Common myeloid progenitor, CD34-positive (primary cell): ENCODE measurements at regions not wholly inside any gene's neighbourhood (a gene's known extent, or its start where the extent isn't known, plus 50 kb on each side); places are given as distances from the start of the nearest gene placed in this dataset.
"Not testable (repeated sequence)": the region's sequence is repeated elsewhere in the genome, so short reads cannot be mapped to it uniquely, and the experiment has no call there.

Source experiments
- CTCF ChIA-PET: fragments of 350-600 bp; sonication (Branson Sonifier 250); formaldehyde crosslinking; loops from one replicate; lab custom pipeline; 2021; ENCODE audit warnings: antibody characterized with exemption; lab: Charles Lee
- POLR2A ChIA-PET: fragments of 350-600 bp; sonication (Branson Sonifier 250); formaldehyde crosslinking; loops from one replicate; lab custom pipeline; 2021; ENCODE audit warnings: antibody characterized with exemption; lab: Charles Lee
- DNase-seq, 3 donors: peaks; one replicate each; pipeline versions ENCODE4 v3.0.0 to v3.0.0-alpha.2; 2013
- H3K27ac ChIP-seq, 2 experiments: 1 replicate in 1 of 2; 2 replicates in 1 of 2; pipeline ENCODE4 v1.7.0; 2013; ENCODE audit warnings: inconsistent platforms in 2 of 2, low read length in 2 of 2, mild to moderate bottlenecking in 2 of 2, low read depth in 1 of 2, moderate library complexity in 1 of 2; ENCODE audit not compliant: severe bottlenecking in 2 of 2, insufficient read depth in 1 of 2, poor library complexity in 1 of 2
- H3K27me3 ChIP-seq, 5 experiments: replicated peaks in 2 of 5; 1 replicate in 3 of 5; 2 replicates in 2 of 5; pipeline versions ENCODE4 v1.6.1 to v1.7.0; 2013; ENCODE audit warnings: low read length in 4 of 5, mild to moderate bottlenecking in 2 of 5, moderate library complexity in 2 of 5, inconsistent platforms in 1 of 5; ENCODE audit not compliant: insufficient read depth in 5 of 5, control insufficient read depth in 4 of 5
- H3K36me3 ChIP-seq, 4 experiments: 1 replicate in 2 of 4; 2 replicates in 2 of 4; pipeline versions ENCODE4 v1.6.1 to v1.7.0; 2013; ENCODE audit warnings: low read length in 3 of 4, control low read depth in 1 of 4, mild to moderate bottlenecking in 1 of 4; ENCODE audit not compliant: control insufficient read depth in 4 of 4, insufficient read depth in 4 of 4
- H3K4me1 ChIP-seq, 4 experiments: 1 replicate in 3 of 4; 2 replicates in 1 of 4; pipeline versions ENCODE4 v1.6.1 to v1.7.1; 2013; ENCODE audit warnings: low read length in 3 of 4, mild to moderate bottlenecking in 3 of 4, control low read depth in 1 of 4, inconsistent platforms in 1 of 4, moderate library complexity in 1 of 4; ENCODE audit not compliant: control insufficient read depth in 4 of 4, insufficient read depth in 4 of 4; ENCODE audit errors: control extremely low read depth in 1 of 4
- H3K4me3 ChIP-seq, 7 experiments: 1 replicate in 4 of 7; 2 replicates in 3 of 7; pipeline versions ENCODE4 v1.5.1 to v1.7.0; 2013; ENCODE audit warnings: mild to moderate bottlenecking in 7 of 7, low read length in 6 of 7, moderate library complexity in 6 of 7, inconsistent platforms in 2 of 7, low read depth in 2 of 7, control low read depth in 1 of 7; ENCODE audit not compliant: insufficient read depth in 4 of 7, control insufficient read depth in 1 of 7; ENCODE audit errors: extremely low read depth in 1 of 7
- H3K9me3 ChIP-seq, 5 experiments: 1 replicate in 4 of 5; 2 replicates in 1 of 5; pipeline versions ENCODE4 v1.6.1 to v1.7.1; 2013; ENCODE audit warnings: low read length in 4 of 5, mild to moderate bottlenecking in 2 of 5, inconsistent platforms in 1 of 5, low read depth in 1 of 5, moderate library complexity in 1 of 5; ENCODE audit not compliant: control insufficient read depth in 4 of 5, insufficient read depth in 2 of 5; ENCODE audit errors: control extremely low read depth in 1 of 5
- WGBS: methylation state at CpG from one replicate; pipeline ENCODE4 v1.1.5; 2013; ENCODE audit not compliant: insufficient coverage; 5-methylcytosine and 5-hydroxymethylcytosine counted together

DNA sequence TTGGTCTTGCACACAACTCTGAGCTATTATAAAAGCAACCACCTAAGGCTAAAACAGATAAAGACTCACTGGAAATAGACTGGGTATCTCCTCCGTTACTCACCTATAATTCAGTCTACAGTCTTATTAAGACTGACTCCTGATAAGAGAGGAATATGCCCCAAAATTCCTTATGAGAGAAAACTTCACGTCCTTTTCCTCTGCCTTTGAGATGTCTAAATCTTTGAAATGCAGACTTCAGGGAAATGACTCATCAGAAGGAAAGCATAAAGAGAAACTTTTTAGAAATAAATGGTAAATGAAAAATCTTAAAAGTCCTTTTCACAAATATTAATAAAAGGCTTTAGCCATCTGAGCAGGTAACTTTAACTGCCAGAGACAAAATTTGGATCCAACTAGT is 187.5 kb upstream of the RTL1 start:
- 25% methylated on average over 2 of the region's 2 CpGs for whole genome bisulfite sequencing
- ChIA-PET CTCF (no interaction called here), POLR2A (no interaction called here)
- H3K4me3 ChIP-seq: no peak overlapping the region
- peaks cover 0 to 3% (median 1%) of the 10 kb centered on the region in 4 experiments for H3K4me1 ChIP-seq
- H3K27ac ChIP-seq: no peak overlapping the region
- no peaks in the 10 kb centered on the region for H3K9me3 ChIP-seq
- no peaks in the 10 kb centered on the region for H3K36me3 ChIP-seq
- DNase-seq: no peak
- no peaks in the 10 kb centered on the region for H3K27me3 ChIP-seq

DNA sequence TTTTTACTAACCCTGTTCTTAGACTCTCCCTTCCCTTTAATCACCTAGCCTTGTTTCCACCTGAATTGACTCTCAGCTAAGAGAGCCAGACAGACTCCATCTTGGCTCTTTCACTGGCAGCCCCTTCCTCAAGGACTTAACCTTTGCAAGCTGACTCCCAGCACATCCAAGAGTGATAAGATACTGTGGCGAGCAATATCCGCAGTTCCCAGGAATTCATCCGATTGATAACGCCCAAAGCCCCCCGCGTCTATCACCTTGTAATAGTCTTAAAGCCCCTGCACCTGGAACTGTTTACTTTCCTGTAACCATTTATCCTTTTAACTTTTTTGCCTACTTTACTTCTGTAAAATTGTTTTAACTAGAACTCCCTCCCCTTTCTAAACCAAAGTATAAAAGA is 191.4 kb upstream of the RTL1 start:
- WGBS: no CpG with 5 or more reads among the region's 6 CpGs
- H3K36me3 ChIP-seq, CTCF ChIA-PET, H3K27me3 ChIP-seq, H3K4me3 ChIP-seq, POLR2A ChIA-PET, H3K27ac ChIP-seq, DNase-seq, H3K9me3 ChIP-seq: not testable (repeated sequence)
- peaks cover 0 to 15% (median 10%) of the 10 kb centered on the region in 4 experiments for H3K4me1 ChIP-seq

DNA sequence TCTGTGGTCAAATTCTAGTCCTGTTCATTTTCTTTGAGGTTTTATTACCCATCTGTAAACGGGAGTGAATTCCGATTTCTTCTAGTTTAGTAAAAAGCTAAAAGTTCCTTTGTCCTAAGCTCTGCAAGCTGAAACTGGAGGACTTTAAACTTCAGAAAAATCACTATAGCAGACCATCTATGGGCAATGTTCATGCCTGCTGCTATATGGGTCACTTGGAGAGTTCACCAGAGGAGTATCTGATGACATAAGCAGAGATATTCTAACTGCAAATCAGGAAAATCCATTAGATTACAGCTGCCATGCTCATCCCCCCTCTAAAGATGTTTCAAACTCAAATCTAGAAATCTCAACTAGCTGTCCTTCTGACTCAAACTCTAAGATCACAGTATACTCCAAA is 193.0 kb upstream of the RTL1 start:
- H3K27me3 ChIP-seq: no peaks in the 10 kb centered on the region
- H3K4me1 ChIP-seq: peaks cover 0 to 12% (median 9%) of the 10 kb centered on the region in 4 experiments
- H3K4me3 ChIP-seq: no peak overlapping the region
- H3K9me3 ChIP-seq: peaks cover 0 to 8% (median 0%) of the 10 kb centered on the region in 5 experiments
- DNase-seq: no peak
- POLR2A ChIA-PET: no interaction called here
- H3K27ac ChIP-seq: no peak overlapping the region
- CTCF ChIA-PET: interaction anchor here (0.6 kb wide), 1 partner anchor 37 kb away, joined by 3 read pairs; no protein-coding TSS in a partner anchor
- H3K36me3 ChIP-seq: no peaks in the 10 kb centered on the region
- WGBS: 94% methylated on average over 2 of the region's 2 CpGs

DNA sequence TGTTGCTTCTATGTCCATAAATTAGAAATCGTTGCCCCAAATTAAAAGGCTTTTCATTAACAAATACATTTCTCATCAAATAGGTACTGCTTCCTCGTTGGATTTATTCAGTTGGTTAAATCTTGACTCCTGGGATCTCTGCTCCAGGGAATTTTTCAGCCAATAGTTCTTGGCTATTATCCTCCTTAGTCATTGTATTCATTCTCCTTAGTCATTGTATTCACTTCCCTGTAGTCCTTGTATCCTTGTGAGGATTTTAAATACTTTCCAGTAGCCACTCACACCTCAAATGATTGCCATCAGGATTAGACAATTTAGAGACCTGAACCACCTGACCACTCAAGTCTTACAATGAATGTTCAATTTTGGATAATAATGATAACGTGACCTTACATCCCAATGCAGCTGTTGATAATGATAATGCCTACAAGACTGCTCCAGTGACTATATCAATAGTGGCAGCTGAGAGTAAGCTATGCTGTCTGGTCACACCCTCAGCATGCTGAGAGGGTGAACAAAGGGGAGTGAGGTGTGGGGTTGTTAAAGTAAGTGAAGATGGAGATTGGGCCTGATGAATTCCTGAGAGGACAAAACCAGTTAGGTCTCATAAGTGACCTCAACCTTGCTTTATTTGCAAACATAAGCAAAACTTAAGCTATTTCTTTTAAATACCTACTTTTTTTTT is 193.7 kb upstream of the RTL1 start:
- Histone ChIP-seq H3K9me3 (peaks cover 0 to 8% (median 0%) of the 10 kb centered on the region in 5 experiments), H3K27me3 (no peaks in the 10 kb centered on the region), H3K36me3 (no peaks in the 10 kb centered on the region), H3K4me1 (peaks cover 0 to 12% (median 9%) of the 10 kb centered on the region in 4 experiments), H3K4me3 (no peak overlapping the region), H3K27ac (no peak overlapping the region)
- ChIA-PET POLR2A (no interaction called here), CTCF (no interaction called here)
- WGBS: no CpG with 5 or more reads among the region's 3 CpGs
- no peak for DNase-seq

DNA sequence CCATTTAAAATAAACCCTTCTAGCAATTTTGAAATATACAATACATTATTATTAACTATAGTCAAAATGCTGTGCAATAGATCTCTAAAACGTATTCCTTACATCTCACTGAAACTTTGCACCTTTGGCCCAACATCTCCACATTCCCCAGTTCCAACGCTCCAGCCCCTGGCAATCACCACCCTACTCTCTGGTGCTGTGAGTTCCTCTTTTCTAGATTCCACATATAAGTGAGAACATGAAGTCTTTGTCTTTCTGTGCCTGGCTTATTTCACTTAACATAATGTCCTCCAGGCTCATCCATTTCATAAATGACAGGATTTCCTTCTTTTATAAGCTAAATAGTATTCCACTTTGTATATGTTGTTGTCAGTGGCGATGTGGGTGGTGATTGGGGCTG is 194.7 kb upstream of the RTL1 start:
- no peak overlapping the region for H3K27ac ChIP-seq
- ChIA-PET CTCF (no interaction called here), POLR2A (no interaction called here)
- peaks cover 0 to 8% (median 0%) of the 10 kb centered on the region in 5 experiments for H3K9me3 ChIP-seq
- no peaks in the 10 kb centered on the region for H3K36me3 ChIP-seq
- no peak overlapping the region for H3K4me3 ChIP-seq
- peak in 2 of 3 donors; percentile 45 to 57 for DNase-seq
- peaks cover 0 to 12% (median 9%) of the 10 kb centered on the region in 4 experiments for H3K4me1 ChIP-seq
- WGBS: 13% methylated on average over 3 of the region's 3 CpGs
- H3K27me3 ChIP-seq: no peaks in the 10 kb centered on the region

DNA sequence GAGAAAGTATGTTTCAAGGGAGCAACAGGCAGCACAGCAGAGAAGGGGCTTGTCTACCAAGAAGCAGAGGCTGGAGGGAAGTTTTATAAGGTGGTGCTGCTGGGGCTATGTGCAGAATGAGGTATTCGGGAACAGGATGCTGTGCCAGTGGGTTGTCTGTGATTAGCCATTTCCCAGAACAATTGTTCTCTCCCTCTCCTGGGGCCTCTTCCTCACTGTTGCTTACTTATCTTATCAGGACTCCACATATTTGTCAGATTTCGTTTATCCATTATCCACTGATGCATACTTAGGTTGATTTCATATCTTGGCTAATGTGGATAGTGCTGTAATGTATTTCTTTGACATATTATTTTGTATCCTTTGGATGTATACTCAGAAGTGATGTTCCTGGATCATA is 195.1 kb upstream of the RTL1 start:
- Histone ChIP-seq H3K4me1 (peaks cover 0 to 12% (median 9%) of the 10 kb centered on the region in 4 experiments), H3K4me3 (no peak overlapping the region), H3K36me3 (no peaks in the 10 kb centered on the region), H3K27me3 (no peaks in the 10 kb centered on the region), H3K9me3 (peaks cover 0 to 8% (median 0%) of the 10 kb centered on the region in 5 experiments), H3K27ac (no peak overlapping the region)
- 0% methylated on average over 1 of the region's 2 CpGs for WGBS
- ChIA-PET CTCF (no interaction called here), POLR2A (no interaction called here)
- peak in 1 of 3 donors; percentile 44 for DNase-seq

DNA sequence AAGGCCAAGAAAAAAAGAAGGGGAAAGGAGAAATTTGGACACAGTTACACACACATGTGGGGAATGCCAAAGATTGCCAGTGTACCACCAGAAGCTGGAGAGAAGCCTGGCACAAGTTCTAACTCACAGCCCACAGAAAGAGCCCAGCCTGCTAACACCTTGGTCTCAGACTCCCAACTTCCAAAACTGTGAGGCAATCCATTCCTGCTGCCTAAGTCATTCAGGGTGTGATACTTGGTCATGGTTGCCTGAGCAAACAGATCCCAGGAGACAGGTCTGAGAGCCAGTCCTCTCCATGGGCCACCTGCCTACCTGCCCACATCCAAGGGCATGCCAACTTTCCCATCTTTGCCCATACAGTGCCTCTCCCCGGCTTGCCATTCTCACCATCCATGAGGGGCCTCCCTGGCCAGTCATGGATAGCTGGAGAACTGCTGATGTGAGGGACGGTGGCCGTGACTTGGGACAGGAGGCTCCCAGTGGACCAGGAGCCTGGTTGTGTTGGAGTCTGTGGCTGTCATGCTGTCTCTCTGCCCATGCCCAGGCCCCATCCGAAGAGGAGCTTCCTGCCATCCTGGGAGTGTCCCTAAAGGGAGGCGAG is 198.0 kb upstream of the RTL1 start:
- H3K27ac ChIP-seq: no peak overlapping the region
- H3K36me3 ChIP-seq: no peaks in the 10 kb centered on the region
- whole genome bisulfite sequencing: 100% methylated on average over 2 of the region's 5 CpGs
- H3K4me1 ChIP-seq: peaks cover 0 to 12% (median 9%) of the 10 kb centered on the region in 4 experiments
- no peaks in the 10 kb centered on the region for H3K27me3 ChIP-seq
- H3K4me3 ChIP-seq: no peak overlapping the region
- CTCF ChIA-PET: no interaction called here
- POLR2A ChIA-PET: no interaction called here
- peaks cover 0 to 8% (median 0%) of the 10 kb centered on the region in 5 experiments for H3K9me3 ChIP-seq
- no peak for DNase-seq
